NCI-H2196 treated with DMSO at 0.1 percent for 48 hours (cell line): ENCODE measurements at regions not wholly inside any gene's neighbourhood (a gene's known extent, or its start where the extent isn't known, plus 50 kb on each side); places are given as distances from the start of the nearest gene placed in this dataset.

Experiments used
- DNase-seq: peaks from one replicate; lab custom pipeline; 2025; ENCODE audit not compliant: unreplicated experiment; lab: John Stamatoyannopoulos, UW

- DNase-seq, result no peak
Measured at GRCh38 chr1:193666485-193667083, 480.2 kb upstream of the B3GALT2 start.

- no peak for DNase-seq
Measured at GRCh38 chr1:193663965-193664364, 477.6 kb upstream of the B3GALT2 start.

- DNase-seq, result no peak
Measured at GRCh38 chr1:193662030-193662429, 475.6 kb upstream of the B3GALT2 start.

GRCh38 chr1:193661385-193661784 is 475.0 kb upstream of the B3GALT2 start:
- DNase-seq, result no peak

GRCh38 chr1:193660428-193660827 is 474.0 kb upstream of the B3GALT2 start:
- no peak for DNase-seq

- no peak for DNase-seq
Measured at GRCh38 chr1:193658691-193659090, 472.3 kb upstream of the B3GALT2 start.

GRCh38 chr1:193658081-193658480 is 471.7 kb upstream of the B3GALT2 start:
- DNase-seq, result no peak

GRCh38 chr1:193657552-193657951 is 471.1 kb upstream of the B3GALT2 start:
- DNase-seq, result no peak

- no peak for DNase-seq
Measured at GRCh38 chr1:193656841-193657240, 470.4 kb upstream of the B3GALT2 start.

GRCh38 chr1:193654951-193655735 is 468.7 kb upstream of the B3GALT2 start:
- no peak for DNase-seq

GRCh38 chr1:193649587-193649986 is 463.2 kb upstream of the B3GALT2 start:
- no peak for DNase-seq

- DNase-seq, result no peak
Measured at GRCh38 chr1:193634876-193635275, 448.5 kb upstream of the B3GALT2 start.

- no peak for DNase-seq
Measured at GRCh38 chr1:193634470-193634869, 448.1 kb upstream of the B3GALT2 start.

GRCh38 chr1:193633991-193634390 is 447.6 kb upstream of the B3GALT2 start:
- DNase-seq, result no peak

- no peak for DNase-seq
Measured at GRCh38 chr1:193633093-193633492, 446.7 kb upstream of the B3GALT2 start.

GRCh38 chr1:193631306-193631705 is 444.9 kb upstream of the B3GALT2 start:
- DNase-seq, result no peak

- no peak for DNase-seq
Measured at GRCh38 chr1:193629875-193630274, 443.5 kb upstream of the B3GALT2 start.

GRCh38 chr1:193626695-193627094 is 440.3 kb upstream of the B3GALT2 start:
- DNase-seq, result no peak

GRCh38 chr1:193625255-193625654 is 438.8 kb upstream of the B3GALT2 start:
- no peak for DNase-seq

GRCh38 chr1:193619911-193620310 is 433.5 kb upstream of the B3GALT2 start:
- no peak for DNase-seq

GRCh38 chr1:193614817-193615216 is 428.4 kb upstream of the B3GALT2 start:
- DNase-seq, result no peak

- DNase-seq, result no peak
Measured at GRCh38 chr1:193614275-193614674, 427.9 kb upstream of the B3GALT2 start.

- DNase-seq, result no peak
Measured at GRCh38 chr1:193613041-193613440, 426.6 kb upstream of the B3GALT2 start.
